PFSK-1 (cell line): ENCODE measurements at regions not wholly inside any gene's neighbourhood (a gene's known extent, or its start where the extent isn't known, plus 50 kb on each side); places are given as distances from the start of the nearest gene placed in this dataset.

ENCODE experiments used
- FOXP2 ChIP-seq: optimal IDR thresholded peaks from 2 replicates; pipeline ENCODE3; 2011; ENCODE audit warnings: borderline replicate concordance, control low read depth, inconsistent platforms; ENCODE audit not compliant: insufficient read depth; ENCODE audit errors: extremely low read length, extremely low read depth
- POLR2AphosphoS5 ChIP-seq: IDR thresholded peaks from 2 replicates; pipeline ENCODE4 v1.6.1; 2012; ENCODE audit warnings: low read depth, mild to moderate bottlenecking, control low read depth, low read length, moderate library complexity
- REST ChIP-seq, 2 experiments: IDR thresholded peaks; 2 replicates each; pipeline versions ENCODE4 v1.6.1 to v1.8.0; 2011 to 2012; ENCODE audit warnings: low read depth in 2 of 2, low read length in 2 of 2, control low read depth in 1 of 2, inconsistent platforms in 1 of 2, mild to moderate bottlenecking in 1 of 2, moderate library complexity in 1 of 2; ENCODE audit not compliant: insufficient read depth in 1 of 2
- SIN3A ChIP-seq: IDR thresholded peaks from 2 replicates; pipeline ENCODE4 v1.6.1; 2012; ENCODE audit warnings: mild to moderate bottlenecking, low read length, moderate library complexity, borderline replicate concordance; ENCODE audit not compliant: insufficient read depth
- TAF1 ChIP-seq: IDR thresholded peaks from 2 replicates; pipeline ENCODE4 v1.6.1; 2012; ENCODE audit warnings: low read length, control low read depth, borderline replicate concordance; ENCODE audit not compliant: insufficient read depth

GRCh38 chr12:116631619-116632018 is 72.4 kb downstream of the MAP1LC3B2 start:
- TF ChIP-seq FOXP2 (no peak), POLR2AphosphoS5 (no peak), TAF1 (no peak), REST (IDR thresholded peaks at IDR 0.05; ENCODE audit: insufficient read depth in 1 of 2, low read depth in 2 of 2, low read length in 2 of 2) (no peak), SIN3A (no peak)

GRCh38 chr12:116630762-116631161 is 71.6 kb downstream of the MAP1LC3B2 start:
- TF ChIP-seq REST (IDR thresholded peaks at IDR 0.05; ENCODE audit: insufficient read depth in 1 of 2, low read depth in 2 of 2, low read length in 2 of 2) (no peak), SIN3A (no peak), POLR2AphosphoS5 (no peak), TAF1 (no peak), FOXP2 (no peak)

- no peak for TF ChIP-seq SIN3A
- TF ChIP-seq REST (IDR thresholded peaks at IDR 0.05; ENCODE audit: insufficient read depth in 1 of 2, low read depth in 2 of 2, low read length in 2 of 2) = no peak
- no peak for TF ChIP-seq FOXP2
- TF ChIP-seq TAF1 = no peak
- TF ChIP-seq POLR2AphosphoS5 = no peak
These were observed 70.3 kb downstream of the MAP1LC3B2 start for GRCh38 chr12:116629480-116629879.

- no peak for TF ChIP-seq TAF1
These were observed 69.8 kb downstream of the MAP1LC3B2 start for GRCh38 chr12:116628989-116629388.

GRCh38 chr12:116628450-116628793 is 69.2 kb downstream of the MAP1LC3B2 start:
- TF ChIP-seq REST (IDR thresholded peaks at IDR 0.05; ENCODE audit: insufficient read depth in 1 of 2, low read depth in 2 of 2, low read length in 2 of 2) (no peak), FOXP2 (no peak), POLR2AphosphoS5 (no peak), TAF1 (no peak), SIN3A (no peak)
